Hematopoietic multipotent progenitor cell treated with erythropoietin and hydrocortisone succinate and interleukin-3 and kit ligand, for 8 days (in vitro differentiated cells): ENCODE measurements at regions not wholly inside any gene's neighbourhood (a gene's known extent, or its start where the extent isn't known, plus 50 kb on each side); places are given as distances from the start of the nearest gene placed in this dataset.
A peak's percentile ranks its signal among the peaks of the same experiment; 100 is the strongest.
"Not testable (repeated sequence)": the region's sequence is repeated elsewhere in the genome, so short reads cannot be mapped to it uniquely, and the experiment has no call there.

ENCODE experiments used
- DNase-seq: peaks from one replicate; pipeline ENCODE4 v3.0.0-alpha.2; 2015

GRCh38 chr6:118718903-118719302 lies 67.5 kb upstream of the CEP85L start:
- no peak for DNase-seq

GRCh38 chr6:118718297-118718696 lies 66.9 kb upstream of the CEP85L start:
- DNase-seq = no peak

- no peak for DNase-seq
Measured at GRCh38 chr6:118717106-118717505, 65.7 kb upstream of the CEP85L start.

- DNase-seq = not testable (repeated sequence)
Measured at GRCh38 chr6:118715907-118716306, 64.5 kb upstream of the CEP85L start.

- no peak for DNase-seq
Measured at GRCh38 chr6:118715376-118715775, 64.0 kb upstream of the CEP85L start.

GRCh38 chr6:118714756-118715155 lies 63.4 kb upstream of the CEP85L start:
- no peak for DNase-seq

- no peak for DNase-seq
Measured at GRCh38 chr6:118712969-118713368, 61.6 kb upstream of the CEP85L start.

- no peak for DNase-seq
Measured at GRCh38 chr6:118710616-118711015, 59.2 kb upstream of the CEP85L start.

GRCh38 chr6:118709859-118710350 lies 58.5 kb upstream of the CEP85L start:
- DNase-seq = peak; percentile 72

- no peak for DNase-seq
Measured at GRCh38 chr6:118708744-118709143, 57.4 kb upstream of the CEP85L start.

- DNase-seq = no peak
Measured at GRCh38 chr6:118708055-118708454, 56.7 kb upstream of the CEP85L start.

- DNase-seq = no peak
Measured at GRCh38 chr6:118706702-118707101, 55.3 kb upstream of the CEP85L start.

GRCh38 chr6:118705544-118706491 lies 54.4 kb upstream of the CEP85L start:
- no peak for DNase-seq

- no peak for DNase-seq
Measured at GRCh38 chr6:118704915-118705314, 53.5 kb upstream of the CEP85L start.

GRCh38 chr6:118701260-118701659 lies 49.9 kb upstream of the CEP85L start:
- DNase-seq = not testable (repeated sequence)
